GM18867 (cell line): ENCODE measurements at regions not wholly inside any gene's neighbourhood (a gene's known extent, or its start where the extent isn't known, plus 50 kb on each side); places are given as distances from the start of the nearest gene placed in this dataset.
"Not testable (repeated sequence)": the region's sequence is repeated elsewhere in the genome, so short reads cannot be mapped to it uniquely, and the experiment has no call there.

ENCODE experiments used
- ATAC-seq: cut with Tn5 transposase; IDR thresholded peaks from one replicate; pipeline ENCODE4 v1.9.1; 2021; ENCODE audit warnings: mild to moderate bottlenecking, moderate library complexity; ENCODE audit not compliant: unreplicated experiment

DNA sequence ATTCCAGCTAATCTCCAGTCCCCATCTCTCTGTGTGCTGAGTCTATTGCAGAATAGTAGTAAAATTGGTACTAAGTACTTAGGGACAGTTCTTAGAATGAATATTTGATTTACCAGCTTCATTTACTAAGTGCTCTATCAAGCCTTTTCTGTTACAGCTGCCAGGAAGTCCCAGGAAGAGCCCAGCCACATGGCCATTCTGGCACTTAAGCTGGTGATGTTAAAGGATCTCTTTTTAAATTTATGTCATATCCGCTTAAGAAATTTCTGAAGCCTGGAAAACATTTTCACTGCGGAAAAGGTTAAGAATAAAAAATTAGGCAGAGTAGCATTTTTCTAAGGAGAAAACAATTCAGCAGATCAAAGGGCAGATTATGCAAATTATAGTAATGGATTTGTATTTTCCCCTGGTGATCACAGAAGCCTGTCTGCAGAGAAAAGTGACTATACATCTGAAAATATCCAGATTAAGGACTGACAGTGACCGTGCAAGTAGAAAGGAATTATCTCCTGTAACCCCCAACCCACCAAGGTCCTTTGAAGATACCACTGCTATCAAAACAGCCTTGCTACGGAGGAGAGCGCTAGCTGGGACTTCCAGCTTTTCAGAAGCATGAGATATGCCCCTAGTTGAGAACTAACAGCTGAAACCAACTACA is 260.8 kb downstream of the SH3BP4 start:
- ATAC-seq = no peak

DNA sequence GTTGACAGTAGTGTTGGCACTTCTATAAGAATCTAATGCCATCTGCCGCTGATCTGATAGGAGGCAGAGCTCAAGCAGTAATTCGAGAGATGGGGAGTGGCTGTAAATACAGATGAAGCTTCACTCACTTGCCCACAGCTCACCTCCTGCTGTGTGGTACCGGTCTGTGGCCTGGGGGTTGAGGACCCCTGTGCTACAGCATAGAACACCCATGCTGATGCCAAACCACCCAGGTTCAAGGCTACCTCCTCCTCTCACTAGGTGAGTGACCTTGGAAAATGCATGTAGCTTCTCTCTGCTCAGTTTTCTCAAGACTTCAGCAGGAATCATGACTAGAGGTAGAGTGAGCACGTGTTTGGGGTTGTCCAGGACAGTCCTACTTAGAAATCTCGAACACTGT is 263.4 kb downstream of the SH3BP4 start:
- no peak for ATAC-seq

DNA sequence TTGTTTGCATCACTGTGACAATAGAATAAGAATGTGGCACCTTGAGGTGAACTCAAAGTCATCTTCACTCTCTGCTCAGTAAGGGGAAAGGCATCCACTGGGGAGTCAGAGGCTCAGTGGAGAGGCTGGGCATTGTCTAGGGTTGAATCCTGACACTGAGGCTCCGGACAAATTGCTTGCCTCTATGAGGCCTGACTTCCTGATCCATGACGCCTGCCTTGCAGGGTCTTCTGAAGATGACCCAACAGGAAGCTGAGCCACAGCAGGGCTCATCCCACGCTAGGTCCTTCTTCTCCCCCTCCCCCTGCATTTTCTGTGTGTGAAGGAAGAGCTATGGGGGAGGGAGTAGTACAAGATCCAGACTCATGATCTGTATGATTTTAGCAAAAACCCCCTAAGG is 265.1 kb downstream of the SH3BP4 start:
- ATAC-seq = no peak

DNA sequence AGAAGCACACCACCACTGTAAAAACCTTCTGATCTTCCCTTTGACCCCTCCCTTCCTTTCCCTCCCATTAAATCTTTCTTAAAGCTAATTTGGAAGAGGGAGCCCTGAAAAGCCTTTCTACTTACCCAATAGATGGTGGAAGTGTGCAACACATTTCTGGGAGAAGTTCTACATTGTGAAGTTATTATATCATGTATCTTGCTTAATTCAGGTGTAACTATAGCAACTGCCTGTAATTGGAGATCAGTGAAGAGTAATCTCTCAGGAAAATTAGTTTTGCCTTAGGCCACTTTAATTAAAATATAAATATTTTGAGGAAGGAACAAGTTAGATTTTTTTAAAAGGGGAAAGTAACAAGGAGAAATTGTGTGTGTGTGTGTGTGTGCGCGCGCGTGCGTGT is 266.0 kb downstream of the SH3BP4 start:
- no peak for ATAC-seq

DNA sequence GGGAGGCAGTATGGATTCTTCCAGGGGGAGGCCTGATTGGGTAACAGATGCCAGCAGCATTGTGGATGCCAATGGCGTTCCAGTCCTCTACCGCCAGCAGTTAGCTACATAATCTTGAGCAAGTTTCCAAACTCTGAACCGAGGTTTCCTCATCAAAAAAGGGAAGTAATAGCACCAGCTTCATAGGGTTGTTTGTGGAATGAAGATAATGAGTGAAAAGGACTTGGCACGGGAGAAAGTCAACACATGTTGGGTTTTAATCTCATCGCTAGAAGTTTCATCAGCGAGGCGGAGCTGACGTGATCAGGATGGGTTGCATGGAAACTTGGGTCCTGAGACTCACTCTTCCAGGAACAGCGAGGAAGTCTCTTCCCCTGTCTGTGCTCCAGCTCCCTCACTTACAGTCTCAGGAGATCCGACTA is 266.7 kb downstream of the SH3BP4 start:
- no peak for ATAC-seq

DNA sequence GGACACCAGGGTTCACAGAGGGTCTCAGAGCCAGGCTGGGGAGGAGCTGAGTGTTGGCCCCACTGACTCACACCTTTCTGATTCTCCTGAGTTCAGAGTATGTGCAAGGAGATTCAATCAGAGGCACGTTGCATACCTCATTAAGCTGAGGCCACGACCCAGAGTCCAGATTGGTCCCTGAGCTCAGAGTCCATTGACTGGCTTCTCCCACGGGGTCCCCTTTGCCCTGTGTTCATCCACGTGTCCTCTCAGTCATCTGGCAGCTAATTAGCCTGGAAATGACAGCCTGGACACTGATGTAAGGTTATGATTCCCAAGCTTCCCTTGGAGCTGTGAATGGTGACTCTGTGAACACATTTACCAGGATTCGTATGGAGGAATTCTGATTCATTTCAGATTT is 267.2 kb downstream of the SH3BP4 start:
- ATAC-seq = no peak

DNA sequence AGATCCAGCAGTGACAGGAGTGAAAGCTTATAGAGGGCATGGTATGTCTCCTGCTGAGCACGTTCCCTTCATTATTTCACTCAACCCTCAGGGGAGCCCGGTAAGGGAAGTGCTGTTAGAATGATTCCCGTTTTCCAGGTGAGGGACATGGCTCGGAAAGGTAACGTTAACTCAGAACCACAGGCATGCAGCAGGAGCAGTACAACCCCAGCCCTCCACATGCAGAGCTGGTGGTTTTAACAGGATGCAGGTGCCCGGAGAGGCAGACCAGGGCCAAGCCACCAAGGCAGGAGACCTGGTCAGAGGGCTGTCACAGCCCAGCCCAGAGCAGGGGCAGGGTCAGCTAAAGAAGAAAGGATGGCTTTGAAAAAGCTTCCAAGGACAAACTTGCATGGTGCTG is 268.5 kb downstream of the SH3BP4 start:
- ATAC-seq = no peak

DNA sequence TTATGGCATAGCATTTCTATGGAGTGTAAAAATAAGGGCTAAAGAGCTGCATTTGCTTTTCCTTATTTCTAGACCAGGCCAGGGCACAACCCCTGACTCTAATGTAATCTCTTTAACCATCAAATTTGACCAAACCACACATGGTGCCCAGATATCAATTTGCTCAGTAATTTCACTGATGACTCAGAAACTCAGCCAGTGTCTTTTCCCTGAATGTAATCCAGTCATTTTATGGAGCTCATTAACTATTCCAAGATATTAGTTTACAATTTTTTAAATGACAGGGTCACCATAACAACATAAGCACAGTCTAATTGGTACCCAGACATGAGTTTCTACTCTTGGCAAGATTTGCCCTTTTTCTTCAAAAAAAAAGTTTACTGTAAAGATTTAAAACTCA is 270.8 kb upstream of the AGAP1 start:
- ATAC-seq = no peak

DNA sequence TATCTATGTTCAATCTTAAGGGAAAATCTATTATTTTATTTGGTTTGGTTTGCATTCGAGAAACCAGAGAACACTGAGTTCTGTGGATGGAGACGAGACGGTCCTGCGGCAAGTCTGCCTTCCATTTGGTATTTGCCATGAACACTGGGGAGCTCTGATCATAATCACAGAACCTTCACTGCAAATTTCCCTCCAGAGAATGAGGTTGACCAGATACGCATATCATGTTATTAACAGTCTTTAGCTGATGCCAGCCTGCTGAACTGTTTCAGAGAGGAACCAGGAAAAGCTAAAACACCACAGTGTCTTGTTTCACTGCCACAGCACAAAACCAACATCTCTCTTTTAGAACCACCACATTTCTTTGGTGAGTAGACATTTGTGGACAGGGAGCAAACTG is 269.4 kb upstream of the AGAP1 start:
- no peak for ATAC-seq

DNA sequence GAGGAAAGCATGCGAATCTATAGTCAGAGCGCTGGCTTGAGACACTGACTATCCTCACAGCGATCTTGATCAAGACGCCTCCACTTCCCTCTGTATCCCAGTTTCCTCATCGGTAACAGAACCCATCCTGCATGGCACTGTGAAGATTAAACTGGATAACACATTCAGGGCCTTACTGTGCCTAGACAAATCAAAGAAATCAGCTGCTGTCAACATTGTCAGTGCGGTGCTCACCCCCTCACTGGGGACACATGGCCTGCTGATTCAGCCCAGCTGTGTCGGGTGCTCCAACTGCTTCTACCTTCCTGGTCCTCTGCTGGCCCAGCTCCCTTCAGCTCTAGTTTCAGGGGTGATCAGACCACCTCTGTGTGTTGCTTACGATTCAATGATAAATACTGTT is 268.6 kb upstream of the AGAP1 start:
- no peak for ATAC-seq

DNA sequence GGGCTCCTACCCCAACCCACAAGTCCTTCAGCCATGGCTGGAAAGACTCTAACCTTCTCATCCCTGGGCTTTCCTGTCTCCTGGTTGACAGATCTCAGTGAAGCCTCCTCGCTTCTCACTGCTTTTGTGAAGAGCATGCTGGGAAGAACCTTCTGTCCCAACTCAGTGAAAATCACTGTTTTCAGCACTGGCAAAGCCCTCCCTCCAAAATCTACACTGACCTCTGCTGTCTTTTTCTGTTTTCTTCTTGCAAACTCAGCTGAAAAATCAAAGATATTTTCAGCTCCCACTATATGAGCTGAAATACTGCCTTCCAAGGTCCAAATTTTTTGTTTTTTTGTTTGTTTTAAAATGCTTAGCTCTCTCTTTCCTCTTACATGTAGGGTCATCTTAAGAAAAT is 266.3 kb upstream of the AGAP1 start:
- no peak for ATAC-seq

DNA sequence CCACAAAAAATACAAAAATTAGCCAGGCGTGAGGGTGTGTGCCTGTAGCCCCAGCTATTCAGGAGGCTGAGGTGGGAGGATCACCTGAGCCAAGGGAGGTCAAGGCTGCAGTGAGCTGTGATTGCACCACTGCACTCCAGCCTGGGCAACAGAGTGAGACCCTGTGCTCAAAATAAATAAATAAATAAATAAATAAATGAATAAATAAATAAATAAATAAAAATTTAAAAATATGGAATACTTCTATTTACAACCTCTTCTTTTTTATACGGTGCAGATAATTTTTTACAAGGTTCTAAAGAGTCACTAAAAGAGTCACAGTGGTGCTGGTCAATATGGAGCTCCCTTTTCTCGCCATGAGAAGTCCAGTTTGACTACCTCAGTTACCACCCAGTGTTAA is 265.4 kb upstream of the AGAP1 start:
- not testable (repeated sequence) for ATAC-seq

DNA sequence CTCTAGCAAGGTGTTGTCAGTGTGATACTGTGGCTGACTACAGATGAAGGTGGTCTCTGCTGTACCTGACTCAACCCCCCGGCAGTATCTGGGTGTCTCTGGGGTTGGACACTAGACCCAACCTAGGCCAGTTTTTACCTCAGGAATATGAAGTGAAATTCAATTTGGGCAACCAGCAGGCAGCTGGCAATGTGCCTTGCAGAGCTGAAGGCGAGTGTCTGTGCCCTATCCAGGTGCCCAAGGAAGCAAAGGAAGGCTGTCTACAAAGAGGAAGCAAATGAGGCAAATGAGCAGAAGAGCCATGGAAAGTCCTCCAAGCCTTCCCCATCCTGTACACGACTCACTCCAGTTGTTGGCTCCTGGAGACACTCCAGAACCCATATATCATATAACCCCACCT is 264.6 kb upstream of the AGAP1 start:
- no peak for ATAC-seq

DNA sequence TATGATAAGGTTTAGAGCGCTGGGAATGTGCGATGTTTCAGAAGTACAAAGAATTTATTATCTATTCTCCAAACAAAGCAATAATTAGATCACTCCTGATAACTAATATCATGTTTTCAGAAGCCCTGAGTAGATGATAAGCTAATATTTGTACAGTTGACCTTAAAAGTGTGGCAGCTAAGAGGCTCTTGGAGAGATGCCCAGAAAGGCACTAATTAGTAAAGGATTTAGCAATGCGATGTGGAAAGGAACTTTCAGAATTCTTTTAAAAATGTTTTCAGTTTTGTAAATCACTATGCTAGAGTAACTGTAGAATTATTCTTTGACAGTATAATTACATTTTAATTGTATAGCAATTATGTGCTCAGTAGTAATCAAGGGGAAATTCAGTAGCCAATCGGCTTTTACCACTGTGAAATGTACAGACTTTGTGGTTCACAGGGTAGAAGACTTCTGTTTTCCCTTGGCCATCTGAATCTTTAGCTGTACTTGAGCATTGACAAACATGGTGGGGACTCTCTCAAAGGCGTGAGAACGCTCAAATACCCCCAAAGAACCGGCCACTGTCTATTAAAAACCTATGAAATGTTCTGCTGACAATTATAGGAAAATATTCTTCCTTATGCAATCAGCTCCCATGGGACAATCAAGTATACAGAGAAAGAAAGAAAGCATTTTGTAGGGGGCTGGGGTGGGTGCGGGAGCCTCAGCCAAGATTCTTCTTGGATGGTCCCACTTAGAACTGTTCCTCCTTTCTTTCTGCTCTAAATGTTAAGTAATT is 262.8 kb upstream of the AGAP1 start:
- no peak for ATAC-seq

DNA sequence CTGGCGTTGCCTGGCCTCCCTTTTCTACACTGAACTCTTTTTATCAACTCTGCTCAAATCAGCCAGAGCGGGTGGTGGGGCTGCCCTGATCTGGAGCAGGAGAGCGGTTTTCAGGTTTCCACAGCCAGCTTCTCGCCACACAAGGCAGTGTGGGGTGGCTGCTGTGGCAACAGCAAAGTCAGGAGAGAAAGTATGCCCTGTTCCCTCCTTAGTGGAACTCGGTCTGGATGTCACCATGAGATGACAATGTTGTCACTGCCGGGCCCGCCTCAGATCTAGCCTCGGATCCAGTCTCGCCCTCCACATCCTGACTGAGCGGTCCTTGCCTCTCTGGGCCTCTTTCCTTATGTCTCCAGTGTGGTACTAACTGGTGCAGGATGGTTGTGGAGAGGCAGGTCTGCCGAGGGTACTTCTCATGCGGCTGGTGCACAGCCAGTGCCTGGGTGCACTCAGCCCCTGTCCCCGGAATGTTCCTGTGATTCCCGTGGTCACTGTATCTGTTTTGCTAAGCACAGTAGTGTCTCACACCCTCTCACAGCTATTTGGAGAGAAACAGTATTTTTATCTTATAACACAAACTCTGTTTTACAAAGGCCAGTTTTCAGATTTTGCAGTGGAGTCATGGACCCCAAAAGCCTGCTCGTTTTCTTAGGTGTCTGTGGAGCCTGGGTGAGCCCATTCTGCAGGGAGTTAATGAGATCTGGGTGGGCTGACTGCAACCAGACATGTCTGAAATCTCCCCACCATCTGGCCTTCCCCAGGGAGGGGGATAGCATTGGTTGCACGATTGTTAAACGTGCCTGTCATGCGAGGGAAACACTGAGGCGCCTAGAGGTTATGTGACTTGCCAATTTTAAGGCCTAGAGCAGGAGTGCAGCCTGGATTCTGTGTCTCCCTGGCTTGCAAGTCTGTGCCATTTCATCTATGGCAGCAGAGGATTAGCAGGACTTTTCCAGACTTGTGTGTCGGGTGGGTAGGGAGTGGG is 261.1 kb upstream of the AGAP1 start:
- no peak for ATAC-seq

DNA sequence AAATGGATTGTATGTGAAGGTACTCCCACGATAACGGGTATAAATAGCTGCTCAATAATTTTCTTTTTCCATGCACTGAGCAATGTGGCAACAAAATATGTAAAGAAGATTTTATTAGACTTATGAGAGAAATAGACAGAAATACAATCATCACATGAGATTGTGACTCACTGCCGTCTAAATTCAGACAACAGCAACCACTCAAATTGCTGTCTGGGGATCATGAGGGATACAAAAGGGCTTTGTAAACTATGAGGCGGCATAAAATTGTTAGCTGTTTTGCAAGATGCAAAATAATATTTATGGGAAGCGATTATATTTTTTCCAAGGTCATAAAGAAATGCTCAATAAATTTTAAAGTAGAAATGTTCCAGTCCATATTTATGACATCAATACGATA is 259.1 kb upstream of the AGAP1 start:
- no peak for ATAC-seq

DNA sequence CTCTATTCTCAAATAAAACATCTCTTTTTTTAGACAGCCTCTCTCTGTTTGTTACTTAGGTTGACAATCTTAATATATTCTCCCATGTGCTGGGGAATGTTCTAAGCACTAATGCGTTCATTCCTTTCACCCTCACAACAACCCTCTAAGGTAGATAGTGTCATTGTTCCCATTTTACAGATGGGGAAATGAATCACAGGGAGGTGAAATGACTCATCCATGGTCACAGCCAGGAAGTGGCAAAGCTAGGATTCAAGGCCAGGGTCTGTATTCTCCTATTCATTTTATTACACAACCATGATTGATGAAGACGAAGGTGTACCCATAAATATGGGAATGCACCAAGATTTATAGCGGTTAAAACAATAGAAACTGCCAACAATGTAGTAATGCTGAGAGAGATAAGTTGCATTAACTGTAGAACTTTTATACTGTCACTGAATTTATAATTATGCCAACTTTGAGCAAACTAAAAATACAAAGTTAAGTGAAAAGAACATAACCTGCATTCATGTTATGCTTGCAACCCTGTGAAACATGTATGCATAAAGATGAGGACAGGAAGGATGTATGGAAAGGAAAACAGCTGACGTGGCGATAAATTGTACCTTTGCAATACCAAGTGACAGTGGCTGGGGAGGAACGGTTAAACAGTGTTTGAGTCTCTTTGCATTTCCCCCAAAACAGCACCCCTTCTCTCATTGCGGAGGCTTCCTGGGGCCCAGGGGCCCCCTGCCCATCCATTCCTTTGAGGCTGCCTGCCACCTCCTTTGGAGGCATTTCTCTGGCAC is 257.7 kb upstream of the AGAP1 start:
- no peak for ATAC-seq

DNA sequence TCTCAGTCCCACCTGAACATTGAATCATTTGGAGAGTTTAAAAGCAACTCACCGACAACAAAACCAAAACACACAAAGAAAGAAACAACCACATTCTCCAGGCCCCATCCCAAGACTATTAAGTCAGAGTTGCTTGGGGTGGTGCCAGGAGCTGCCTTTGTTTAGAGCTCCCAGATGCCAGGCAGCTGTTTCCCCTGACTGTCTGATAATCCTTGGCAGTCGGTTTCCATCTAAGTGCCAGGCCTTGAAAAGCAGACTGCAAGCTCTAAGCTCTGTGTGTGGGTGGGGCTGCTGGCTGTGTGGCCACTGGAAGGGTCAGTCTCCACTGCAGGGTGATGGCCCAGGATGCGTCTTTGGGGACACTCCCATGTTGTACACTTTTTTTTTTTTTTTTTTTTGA is 255.3 kb upstream of the AGAP1 start:
- ATAC-seq = no peak

DNA sequence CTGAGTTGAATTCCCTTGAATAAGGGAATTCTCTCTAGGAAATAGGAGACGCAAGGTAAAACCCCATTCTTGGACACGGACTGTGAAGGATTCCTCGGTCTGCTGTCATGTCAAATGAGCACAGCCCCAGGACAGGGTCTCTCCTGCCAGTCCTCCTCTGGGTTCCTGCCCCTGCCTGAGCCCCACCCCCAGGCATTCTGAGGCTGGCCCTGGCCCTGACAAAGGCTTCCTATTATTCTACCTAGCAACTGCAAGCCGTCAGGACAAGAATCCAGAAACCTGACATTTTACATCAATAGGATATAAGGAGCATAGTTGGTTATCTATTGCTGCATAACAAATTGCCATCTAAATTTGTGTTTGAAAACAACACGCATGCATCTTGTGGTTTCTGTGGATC is 253.3 kb upstream of the AGAP1 start:
- no peak for ATAC-seq

DNA sequence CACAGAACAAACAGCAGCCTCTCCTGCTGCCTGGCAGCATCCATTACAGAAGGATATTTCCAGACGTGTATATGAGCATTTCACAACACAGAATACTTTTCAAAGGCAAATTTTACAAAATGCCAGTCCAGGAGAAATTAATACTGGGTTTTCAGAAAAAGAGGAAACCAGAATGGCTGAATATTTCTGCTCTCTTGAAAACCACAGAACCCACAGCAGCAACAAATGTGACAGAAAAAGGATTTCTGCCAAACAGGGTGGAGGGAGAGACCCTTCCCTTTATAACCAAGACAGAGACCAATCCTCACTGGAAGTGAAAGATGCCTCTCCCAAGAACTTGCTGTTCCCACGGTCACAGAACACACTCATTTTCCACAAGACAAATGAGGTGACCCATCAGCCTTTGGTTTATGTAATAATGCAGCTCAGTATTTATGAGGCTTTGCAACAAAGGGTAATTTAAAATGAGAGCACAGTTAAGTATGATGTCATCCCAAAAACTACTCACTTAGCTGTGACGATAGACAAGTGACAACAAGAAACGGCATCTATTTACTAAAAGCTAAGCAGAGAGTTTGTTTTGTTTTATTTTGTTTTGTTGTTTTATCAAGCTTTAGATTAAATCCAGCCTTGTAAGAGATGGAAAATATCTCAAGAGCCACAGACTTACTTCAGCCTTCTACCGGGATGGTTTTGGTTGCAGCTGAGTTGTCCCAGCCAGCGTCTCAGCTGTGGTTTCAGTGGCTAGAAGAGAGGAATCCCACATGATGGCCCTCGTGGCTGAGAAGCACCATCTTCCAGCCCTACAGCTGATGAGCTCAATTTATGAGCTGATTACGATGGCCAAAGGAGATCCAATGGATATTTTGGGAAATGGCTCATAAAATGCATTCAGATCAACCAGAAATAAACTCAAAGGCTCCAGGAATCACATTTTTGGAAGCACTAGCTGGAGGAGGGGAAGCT is 249.3 kb upstream of the AGAP1 start:
- no peak for ATAC-seq
